ENCODE measurements at regions not wholly inside any gene's neighbourhood (a gene's known extent, or its start where the extent isn't known, plus 50 kb on each side); places are given as distances from the start of the nearest gene placed in this dataset.
A peak's percentile ranks its signal among the peaks of the same experiment; 100 is the strongest.

- no peak for TF ChIP-seq CTCF (IDR thresholded peaks at IDR 0.05; ENCODE audit: low read depth, low read length)
- H3K4me3 ChIP-seq (replicated peaks in 1 of 2; ENCODE audit: low read depth in 2 of 2, low read length in 2 of 2): no peak overlapping the region
- no peak for DNase-seq (ENCODE audit: low read depth in 2 of 2)
Observed at GRCh38 chr10:63755441-63755840, 234.2 kb downstream of the REEP3 start.

GRCh38 chr10:63757067-63757466 lies 235.9 kb downstream of the REEP3 start:
- H3K4me3 ChIP-seq (replicated peaks in 1 of 2; ENCODE audit: low read depth in 2 of 2, low read length in 2 of 2): no peak overlapping the region
- no peak for TF ChIP-seq CTCF (IDR thresholded peaks at IDR 0.05; ENCODE audit: low read depth, low read length)
- DNase-seq (ENCODE audit: low read depth in 2 of 2): peak in 1 of 2 donors; percentile 22

GRCh38 chr10:63758080-63758479 lies 236.9 kb downstream of the REEP3 start:
- peak; percentile 16 to 66 for DNase-seq (ENCODE audit: low read depth in 2 of 2)
- no peak for TF ChIP-seq CTCF (IDR thresholded peaks at IDR 0.05; ENCODE audit: low read depth, low read length)
- no peak overlapping the region for H3K4me3 ChIP-seq (replicated peaks in 1 of 2; ENCODE audit: low read depth in 2 of 2, low read length in 2 of 2)

- TF ChIP-seq CTCF (IDR thresholded peaks at IDR 0.05; ENCODE audit: low read depth, low read length): no peak
- no peak overlapping the region for H3K4me3 ChIP-seq (replicated peaks in 1 of 2; ENCODE audit: low read depth in 2 of 2, low read length in 2 of 2)
Observed at GRCh38 chr10:63759335-63759734, 238.1 kb downstream of the REEP3 start.

GRCh38 chr10:63760034-63760707 lies 239.0 kb downstream of the REEP3 start:
- no peak for TF ChIP-seq CTCF (IDR thresholded peaks at IDR 0.05; ENCODE audit: low read depth, low read length)
- no peak for DNase-seq (ENCODE audit: low read depth in 2 of 2)
- no peak overlapping the region for H3K4me3 ChIP-seq (replicated peaks in 1 of 2; ENCODE audit: low read depth in 2 of 2, low read length in 2 of 2)

More at GRCh38 chr10:63759335-63759734, 238.1 kb downstream of the REEP3 start:
- peak in 1 of 2 donors; percentile 27 for DNase-seq (ENCODE audit: low read depth in 2 of 2)

- TF ChIP-seq CTCF (IDR thresholded peaks at IDR 0.05; ENCODE audit: low read depth, low read length): no peak
- no peak overlapping the region for H3K4me3 ChIP-seq (replicated peaks in 1 of 2; ENCODE audit: low read depth in 2 of 2, low read length in 2 of 2)
- no peak for DNase-seq (ENCODE audit: low read depth in 2 of 2)
Observed at GRCh38 chr10:63760708-63761047, 239.5 kb downstream of the REEP3 start.

- no peak for DNase-seq (ENCODE audit: low read depth in 2 of 2)
- no peak for TF ChIP-seq CTCF (IDR thresholded peaks at IDR 0.05; ENCODE audit: low read depth, low read length)
Observed at GRCh38 chr10:63761243-63761642, 240.0 kb downstream of the REEP3 start.

More at GRCh38 chr10:63761243-63761642, 240.0 kb downstream of the REEP3 start:
- no peak overlapping the region for H3K4me3 ChIP-seq (replicated peaks in 1 of 2; ENCODE audit: low read depth in 2 of 2, low read length in 2 of 2)
